ENCODE measurements at regions not wholly inside any gene's neighbourhood (a gene's known extent, or its start where the extent isn't known, plus 50 kb on each side); places are given as distances from the start of the nearest gene placed in this dataset.

GRCh38 chr5:128896675-128897074 lies 68.6 kb upstream of the SLC27A6 start:
- no peak overlapping the region for H3K27ac ChIP-seq
- no peaks in the 10 kb centered on the region for H3K4me1 ChIP-seq
- DNase-seq, result no peak
- H3K27me3 ChIP-seq, result no peaks in the 10 kb centered on the region
- intact Hi-C loops (cut with DNase I), result no loop called here
- no peak overlapping the region for H3K4me3 ChIP-seq
- TF ChIP-seq, protein P1, sequence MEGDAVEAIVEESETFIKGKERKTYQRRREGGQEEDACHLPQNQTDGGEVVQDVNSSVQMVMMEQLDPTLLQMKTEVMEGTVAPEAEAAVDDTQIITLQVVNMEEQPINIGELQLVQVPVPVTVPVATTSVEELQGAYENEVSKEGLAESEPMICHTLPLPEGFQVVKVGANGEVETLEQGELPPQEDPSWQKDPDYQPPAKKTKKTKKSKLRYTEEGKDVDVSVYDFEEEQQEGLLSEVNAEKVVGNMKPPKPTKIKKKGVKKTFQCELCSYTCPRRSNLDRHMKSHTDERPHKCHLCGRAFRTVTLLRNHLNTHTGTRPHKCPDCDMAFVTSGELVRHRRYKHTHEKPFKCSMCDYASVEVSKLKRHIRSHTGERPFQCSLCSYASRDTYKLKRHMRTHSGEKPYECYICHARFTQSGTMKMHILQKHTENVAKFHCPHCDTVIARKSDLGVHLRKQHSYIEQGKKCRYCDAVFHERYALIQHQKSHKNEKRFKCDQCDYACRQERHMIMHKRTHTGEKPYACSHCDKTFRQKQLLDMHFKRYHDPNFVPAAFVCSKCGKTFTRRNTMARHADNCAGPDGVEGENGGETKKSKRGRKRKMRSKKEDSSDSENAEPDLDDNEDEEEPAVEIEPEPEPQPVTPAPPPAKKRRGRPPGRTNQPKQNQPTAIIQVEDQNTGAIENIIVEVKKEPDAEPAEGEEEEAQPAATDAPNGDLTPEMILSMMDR (IDR thresholded peaks at IDR 0.05), result no peak
- no peaks in the 10 kb centered on the region for H3K9me3 ChIP-seq
- H3K36me3 ChIP-seq, result no peaks in the 10 kb centered on the region
- H3K9ac ChIP-seq (ENCODE audit: low read depth in 2 of 2, low read length in 2 of 2), result no peak overlapping the region

- no peak overlapping the region for H3K9ac ChIP-seq (ENCODE audit: low read depth in 2 of 2, low read length in 2 of 2)
- H3K4me1 ChIP-seq, result no peaks in the 10 kb centered on the region
- H3K27ac ChIP-seq, result no peak overlapping the region
- H3K4me3 ChIP-seq, result no peak overlapping the region
- no peaks in the 10 kb centered on the region for H3K9me3 ChIP-seq
- no peak for DNase-seq
- H3K36me3 ChIP-seq, result no peaks in the 10 kb centered on the region
- H3K27me3 ChIP-seq, result no peaks in the 10 kb centered on the region
- intact Hi-C loops (cut with DNase I), result loop anchor here (10.0 kb wide), 1 partner anchor 221 kb away; no protein-coding TSS in a partner anchor
- TF ChIP-seq, protein P1 (IDR thresholded peaks at IDR 0.05), result no peak
Observed at GRCh38 chr5:128903550-128903949, 61.7 kb upstream of the SLC27A6 start.

GRCh38 chr5:128904805-128905567 lies 60.3 kb upstream of the SLC27A6 start:
- no peaks in the 10 kb centered on the region for H3K36me3 ChIP-seq
- H3K9me3 ChIP-seq, result no peaks in the 10 kb centered on the region
- no peaks in the 10 kb centered on the region for H3K4me1 ChIP-seq
- TF ChIP-seq, protein P1 (IDR thresholded peaks at IDR 0.05), result no peak
- no peak overlapping the region for H3K4me3 ChIP-seq
- intact Hi-C loops (cut with DNase I), result loop anchor here (5.0 to 10.0 kb wide), 2 partner anchors 220 to 867 kb away; no protein-coding TSS in a partner anchor
- no peaks in the 10 kb centered on the region for H3K27me3 ChIP-seq
- no peak for DNase-seq
- H3K9ac ChIP-seq (ENCODE audit: low read depth in 2 of 2, low read length in 2 of 2), result no peak overlapping the region
- no peak overlapping the region for H3K27ac ChIP-seq

GRCh38 chr5:128905568-128906110 lies 59.6 kb upstream of the SLC27A6 start:
- Histone ChIP-seq H3K4me3 (no peak overlapping the region), H3K9ac (ENCODE audit: low read depth in 2 of 2, low read length in 2 of 2) (no peak overlapping the region), H3K9me3 (no peaks in the 10 kb centered on the region), H3K27me3 (no peaks in the 10 kb centered on the region), H3K36me3 (no peaks in the 10 kb centered on the region), H3K4me1 (no peaks in the 10 kb centered on the region), H3K27ac (no peak overlapping the region)
- TF ChIP-seq, protein P1 (IDR thresholded peaks at IDR 0.05), result peak; percentile 56
- peak; percentile 30 for DNase-seq
- intact Hi-C loops (cut with DNase I), result loop anchor here (5.0 to 10.0 kb wide), 2 partner anchors 219 to 867 kb away; no protein-coding TSS in a partner anchor

DNA sequence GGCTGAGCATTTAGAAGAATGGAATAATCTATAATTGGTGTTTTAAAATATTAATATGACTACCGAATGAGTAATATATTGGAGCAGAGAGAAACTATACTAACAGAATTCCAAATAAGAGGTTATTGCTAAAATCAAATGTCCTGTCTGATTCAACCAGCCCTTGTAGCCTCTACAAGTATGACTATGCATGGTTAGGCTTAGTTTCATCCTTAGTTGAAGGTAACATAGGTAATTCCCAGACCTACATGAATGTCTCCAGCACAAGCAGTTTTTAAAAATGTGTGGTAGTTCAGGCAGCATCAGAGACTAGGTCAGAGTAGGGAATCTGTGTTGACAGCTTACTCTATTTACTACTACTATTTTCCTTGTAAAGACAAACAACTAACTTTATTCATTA lies 51.7 kb upstream of the SLC27A6 start:
- no peaks in the 10 kb centered on the region for H3K27me3 ChIP-seq
- no peaks in the 10 kb centered on the region for H3K36me3 ChIP-seq
- DNase-seq, result no peak
- TF ChIP-seq, protein P1 (IDR thresholded peaks at IDR 0.05), result no peak
- no peak overlapping the region for H3K27ac ChIP-seq
- no peak overlapping the region for H3K4me3 ChIP-seq
- no peak overlapping the region for H3K9ac ChIP-seq (ENCODE audit: low read depth in 2 of 2, low read length in 2 of 2)
- H3K4me1 ChIP-seq, result no peaks in the 10 kb centered on the region
- intact Hi-C loops (cut with DNase I), result no loop called here
- H3K9me3 ChIP-seq, result no peaks in the 10 kb centered on the region
